ENCODE measurements at regions not wholly inside any gene's neighbourhood (a gene's known extent, or its start where the extent isn't known, plus 50 kb on each side); places are given as distances from the start of the nearest gene placed in this dataset.
A peak's percentile ranks its signal among the peaks of the same experiment; 100 is the strongest.

DNA sequence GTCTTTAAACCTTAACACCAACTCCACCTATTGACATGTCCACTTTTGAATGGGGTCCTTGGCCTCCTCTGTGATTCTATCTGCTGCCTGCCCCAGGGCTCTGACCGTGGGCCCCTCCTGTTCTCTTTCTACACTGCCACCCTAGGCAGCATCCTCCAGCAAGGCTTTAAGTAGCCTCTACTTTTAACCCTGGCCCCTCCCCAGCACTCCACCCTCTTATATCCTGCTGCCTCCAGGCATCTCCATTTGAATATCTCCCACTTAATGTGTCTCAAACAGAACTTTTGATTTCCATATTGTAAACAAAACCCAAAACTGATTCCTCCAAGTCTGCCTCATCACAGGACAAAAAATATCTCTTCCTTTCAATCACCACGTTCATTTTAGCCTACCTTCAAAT, 90.5 kb upstream of the ARHGAP32 start:
- no peak for TF ChIP-seq ZNF274 (IDR thresholded peaks at IDR 0.05; ENCODE audit: low read depth, low read length)
- H3K4me3 ChIP-seq (ENCODE audit: low read length): no peak overlapping the region

DNA sequence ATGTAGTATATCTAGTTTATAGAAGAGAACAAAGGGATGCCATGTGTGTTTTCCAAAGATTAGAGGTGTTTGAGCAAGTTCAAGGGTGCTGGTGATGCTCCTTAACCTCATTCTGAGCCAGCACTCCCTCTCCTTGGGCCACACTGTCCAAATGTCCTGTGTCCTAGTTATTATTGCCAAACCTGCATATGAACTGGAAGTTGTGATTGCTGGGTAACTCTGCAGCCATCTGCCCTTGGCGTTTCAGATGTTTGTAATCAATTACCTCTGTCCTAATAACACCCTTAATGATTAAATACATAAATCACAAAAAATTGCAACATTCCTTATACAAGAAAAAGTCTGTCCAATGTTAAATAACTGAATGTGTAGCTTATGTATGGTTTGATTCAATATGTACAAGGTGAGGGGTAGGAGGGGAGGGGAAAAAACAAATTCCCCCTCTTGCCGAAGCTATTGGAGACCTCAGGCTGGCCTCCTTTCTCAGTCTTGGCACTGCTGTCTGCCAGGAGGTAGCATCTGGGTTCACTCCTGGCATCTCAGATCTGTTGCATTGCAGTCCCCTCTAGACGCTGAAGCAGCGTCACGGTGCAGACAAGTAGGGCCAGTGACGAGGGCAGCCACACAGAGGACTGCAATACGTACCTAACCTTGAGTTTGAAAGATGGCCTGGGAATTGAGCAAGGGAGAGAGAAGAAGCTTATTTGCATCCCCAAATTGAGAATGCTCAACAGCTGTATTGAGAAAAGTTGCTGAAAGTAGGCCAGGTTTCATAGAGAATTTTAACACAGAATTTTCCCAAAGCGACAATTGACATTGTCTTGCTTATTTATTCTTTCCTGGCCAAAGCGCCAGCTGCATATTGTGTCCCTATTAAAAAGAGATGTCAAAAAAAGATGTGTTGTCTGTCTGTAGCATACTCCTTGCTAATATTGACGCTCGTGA, 89.6 kb upstream of the ARHGAP32 start:
- no peak for TF ChIP-seq ZNF274 (IDR thresholded peaks at IDR 0.05; ENCODE audit: low read depth, low read length)
- no peak overlapping the region for H3K4me3 ChIP-seq (ENCODE audit: low read length)

GRCh38 chr11:129280027-129280811, 88.1 kb upstream of the ARHGAP32 start:
- H3K4me3 ChIP-seq (ENCODE audit: low read length): peak overlapping the region; percentile 0; the same call in 1 of the 2 replicates
- TF ChIP-seq ZNF274 (IDR thresholded peaks at IDR 0.05; ENCODE audit: low read depth, low read length): no peak

GRCh38 chr11:129279326-129280026, 87.4 kb upstream of the ARHGAP32 start:
- H3K4me3 ChIP-seq (ENCODE audit: low read length): peak overlapping the region; percentile 25; the same call in 1 of the 2 replicates
- TF ChIP-seq ZNF274 (IDR thresholded peaks at IDR 0.05; ENCODE audit: low read depth, low read length): no peak

DNA sequence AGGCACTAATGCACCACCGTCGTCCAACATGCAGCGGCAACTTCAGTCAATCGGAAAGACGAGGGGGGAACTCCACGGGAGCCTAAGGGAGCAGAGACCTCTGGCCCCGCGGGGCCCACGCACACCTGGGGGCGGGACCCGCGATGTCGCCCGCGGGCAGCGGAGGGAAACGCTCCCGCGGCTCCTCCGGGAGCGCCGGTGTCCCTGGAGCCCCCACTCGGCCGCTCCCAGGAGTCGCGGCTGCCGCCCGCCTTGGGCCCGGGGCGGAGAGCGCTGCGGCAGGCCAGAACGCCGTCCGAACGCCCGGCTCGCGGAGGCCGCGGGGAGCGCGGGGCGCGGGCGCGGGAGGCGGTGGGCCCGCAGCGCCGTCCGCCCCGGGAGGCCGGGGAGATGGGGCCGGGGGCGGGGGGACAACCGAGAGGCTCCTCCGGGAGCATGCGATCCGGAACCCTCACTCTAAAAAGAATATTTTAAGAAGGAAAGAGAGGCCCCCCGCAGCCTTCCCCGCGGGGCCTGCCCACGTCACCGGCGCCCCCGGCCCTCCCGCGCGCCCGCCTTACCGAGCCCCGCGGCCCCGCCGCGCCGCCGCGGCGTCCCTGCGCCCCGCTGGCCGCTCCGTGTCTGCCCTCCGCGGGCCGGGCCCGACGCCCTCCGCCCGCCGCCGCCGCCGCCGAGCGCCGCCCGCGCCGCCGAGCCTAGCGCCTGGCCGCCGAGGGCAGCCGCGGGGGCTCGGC, 86.6 kb upstream of the ARHGAP32 start:
- no peak for TF ChIP-seq ZNF274 (IDR thresholded peaks at IDR 0.05; ENCODE audit: low read depth, low read length)
- peak overlapping the region; percentile 55; the same call in 1 of the 2 replicates for H3K4me3 ChIP-seq (ENCODE audit: low read length)

- no peak overlapping the region for H3K4me3 ChIP-seq (ENCODE audit: low read length)
- TF ChIP-seq ZNF274 (IDR thresholded peaks at IDR 0.05; ENCODE audit: low read depth, low read length): no peak
Measured at GRCh38 chr11:129277198-129277843, 85.2 kb upstream of the ARHGAP32 start.

DNA sequence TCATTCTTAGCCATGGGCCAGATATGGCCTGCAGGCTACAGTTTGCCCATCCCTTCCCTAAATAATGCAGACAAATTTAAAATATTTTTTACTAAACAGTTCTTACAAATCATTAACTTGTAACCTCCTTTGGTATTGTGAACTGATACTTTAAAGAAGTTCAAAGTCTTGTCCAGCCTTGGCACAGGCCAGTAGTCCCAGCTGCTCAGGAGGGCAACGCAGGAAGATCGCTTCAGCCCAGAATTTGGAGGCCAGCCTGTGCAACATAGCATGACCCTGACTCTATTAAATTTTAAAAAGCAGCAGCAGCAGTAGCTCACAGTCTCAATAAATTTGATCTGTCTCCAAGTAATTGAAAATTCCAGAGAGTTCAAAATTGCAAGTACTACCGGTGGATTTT, 83.7 kb upstream of the ARHGAP32 start:
- TF ChIP-seq ZNF274 (IDR thresholded peaks at IDR 0.05; ENCODE audit: low read depth, low read length): no peak

DNA sequence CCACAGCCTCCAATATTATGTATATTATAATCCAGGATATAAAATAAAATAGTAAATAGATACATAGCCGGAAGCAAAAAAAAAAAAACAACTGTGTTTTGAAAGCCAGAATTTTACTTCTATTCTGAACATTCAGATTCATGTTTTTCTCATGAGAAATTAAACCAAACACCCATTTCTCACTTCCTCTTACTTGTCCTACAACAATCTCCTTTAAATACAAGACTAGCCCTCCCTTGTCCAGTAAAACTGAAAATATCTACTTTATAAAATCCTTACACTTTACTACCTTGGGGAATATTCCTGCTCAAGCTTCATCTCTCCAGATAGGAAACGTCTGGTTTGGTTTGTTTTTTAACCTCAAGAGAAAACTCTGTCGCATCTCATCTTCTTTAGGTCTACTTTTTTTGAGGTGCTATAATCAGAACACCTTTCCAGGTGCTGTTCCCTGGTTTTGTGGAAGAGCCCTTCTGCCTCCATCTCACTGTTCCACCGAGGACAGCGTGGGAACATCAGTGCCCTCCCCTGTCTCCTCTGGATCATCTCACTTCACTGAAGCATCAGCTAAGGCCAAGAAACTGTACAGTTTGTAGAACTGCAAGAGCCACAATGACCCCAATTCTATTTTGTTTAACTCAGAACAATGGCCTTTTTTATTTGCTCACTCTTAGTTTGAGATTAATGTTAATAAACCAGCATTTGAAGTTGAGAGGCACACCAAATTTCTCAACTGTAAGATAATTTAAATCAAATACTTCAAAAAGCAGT, 82.0 kb upstream of the ARHGAP32 start:
- TF ChIP-seq ZNF274 (IDR thresholded peaks at IDR 0.05; ENCODE audit: low read depth, low read length): no peak
- no peak overlapping the region for H3K4me3 ChIP-seq (ENCODE audit: low read length)

More for the DNA sequence above, 83.7 kb upstream of the ARHGAP32 start:
- no peak overlapping the region for H3K4me3 ChIP-seq (ENCODE audit: low read length)

- TF ChIP-seq ZNF274 (IDR thresholded peaks at IDR 0.05; ENCODE audit: low read depth, low read length): no peak
- H3K4me3 ChIP-seq (ENCODE audit: low read length): no peak overlapping the region
Measured at GRCh38 chr11:129273322-129273721, 81.2 kb upstream of the ARHGAP32 start.

DNA sequence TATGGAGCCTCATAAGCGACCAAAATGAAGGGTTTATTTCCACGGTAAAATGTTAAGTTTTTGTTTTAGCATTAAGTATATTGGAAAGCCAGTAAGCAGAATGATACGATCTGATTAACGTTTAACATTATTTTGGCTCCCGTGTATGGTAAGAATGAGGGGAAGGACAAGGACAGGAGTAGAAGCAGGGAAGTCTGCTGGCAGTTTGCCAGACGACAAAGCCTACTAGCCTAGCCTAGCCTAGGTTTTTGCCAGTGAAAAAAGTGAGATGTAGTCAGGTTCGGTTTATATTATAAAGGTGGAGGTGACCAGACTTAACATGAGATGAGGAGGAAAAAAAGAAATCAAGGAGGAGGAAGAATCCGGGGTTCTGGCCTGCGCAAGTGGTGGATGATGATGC, 78.9 kb upstream of the ARHGAP32 start:
- no peak for TF ChIP-seq ZNF274 (IDR thresholded peaks at IDR 0.05; ENCODE audit: low read depth, low read length)
- no peak overlapping the region for H3K4me3 ChIP-seq (ENCODE audit: low read length)

- TF ChIP-seq ZNF274 (IDR thresholded peaks at IDR 0.05; ENCODE audit: low read depth, low read length): no peak
- no peak overlapping the region for H3K4me3 ChIP-seq (ENCODE audit: low read length)
Measured at GRCh38 chr11:129270446-129270845, 78.3 kb upstream of the ARHGAP32 start.

- TF ChIP-seq ZNF274 (IDR thresholded peaks at IDR 0.05; ENCODE audit: low read depth, low read length): no peak
- no peak overlapping the region for H3K4me3 ChIP-seq (ENCODE audit: low read length)
Measured at GRCh38 chr11:129268371-129268770, 76.2 kb upstream of the ARHGAP32 start.

Data from GM08714 (cell line).